ENCODE measurements at regions not wholly inside any gene's neighbourhood (a gene's known extent, or its start where the extent isn't known, plus 50 kb on each side); places are given as distances from the start of the nearest gene placed in this dataset.

GRCh38 chr4:158077835-158078234, 95.0 kb downstream of the GASK1B start:
- no peak overlapping the region for H2AFZ ChIP-seq (ENCODE audit: low read depth)
- H3K27me3 ChIP-seq (ENCODE audit: insufficient read depth), result no peaks in the 10 kb centered on the region
- no peaks in the 10 kb centered on the region; the same call in 1 of the 2 replicates for H3K79me2 ChIP-seq (ENCODE audit: insufficient read depth)
- H3F3A ChIP-seq (replicated peaks; ENCODE audit: insufficient read depth), result no peaks in the 10 kb centered on the region
- H3K9me3 ChIP-seq, result no peaks in the 10 kb centered on the region
- ChIA-PET CTCF (no interaction called here), POLR2A (no interaction called here)
- H3K4me3 ChIP-seq (ENCODE audit: low read depth in 2 of 2, low read length in 1 of 2), result no peak overlapping the region
- no peak overlapping the region for H3K4me2 ChIP-seq
- WGBS (ENCODE audit: low lambda C conversion rate), result 63% methylated on average over 2 of the region's 2 CpGs
- no peaks in the 10 kb centered on the region for H4K20me1 ChIP-seq (ENCODE audit: insufficient read depth)
- DNase-seq, result no peak
- H3K36me3 ChIP-seq (replicated peaks in 1 of 2; ENCODE audit: control insufficient read depth in 1 of 2, insufficient read depth in 2 of 2, low read length in 1 of 2), result no peaks in the 10 kb centered on the region
- no peak for TF ChIP-seq FOXJ3 (CRISPR knock-in tag; IDR thresholded peaks at IDR 0.05)
- TF ChIP-seq CHD2 (IDR thresholded peaks at IDR 0.05; ENCODE audit: low read length, partially characterized antibody), result no peak
- no peak for TF ChIP-seq REST (IDR thresholded peaks at IDR 0.05; ENCODE audit: low read depth, low read length)
- TF ChIP-seq FOXM1 (IDR thresholded peaks at IDR 0.05; ENCODE audit: low read depth), result no peak
- no peak for TF ChIP-seq MAX (IDR thresholded peaks at IDR 0.05; ENCODE audit: low read depth)
- no peak for TF ChIP-seq ELF1 (IDR thresholded peaks at IDR 0.05)
- TF ChIP-seq IRF3 (IDR thresholded peaks at IDR 0.05; ENCODE audit: low read depth, low read length), result no peak
- no peak for TF ChIP-seq RFX5 (IDR thresholded peaks at IDR 0.05; ENCODE audit: low read length)
- TF ChIP-seq ZBTB33 (IDR thresholded peaks at IDR 0.05; ENCODE audit: borderline replicate concordance, low read depth), result no peak
- TF ChIP-seq FOSL2 (IDR thresholded peaks at IDR 0.05; ENCODE audit: borderline replicate concordance, low read depth), result no peak
- no peak for TF ChIP-seq NRF1 (IDR thresholded peaks at IDR 0.05; ENCODE audit: low read depth, low read length)
- no peak for TF ChIP-seq TCF12 (IDR thresholded peaks at IDR 0.05)
- TF ChIP-seq GATA2 (CRISPR knock-in tag; IDR thresholded peaks at IDR 0.05), result no peak
- TF ChIP-seq RAD21 (IDR thresholded peaks at IDR 0.05; ENCODE audit: low read length), result no peak
- H3K9me2 ChIP-seq, result no peaks in the 10 kb centered on the region
- H3K27ac ChIP-seq (ENCODE audit: low read depth in 2 of 2, low read length in 1 of 2), result no peak overlapping the region
- no peak overlapping the region for H3K9ac ChIP-seq
- H3K4me1 ChIP-seq (ENCODE audit: control insufficient read depth in 1 of 2, insufficient read depth in 2 of 2, low read depth in 1 of 2, low read length in 1 of 2), result no peaks in the 10 kb centered on the region
